ENCODE measurements at regions not wholly inside any gene's neighbourhood (a gene's known extent, or its start where the extent isn't known, plus 50 kb on each side); places are given as distances from the start of the nearest gene placed in this dataset.

DNA sequence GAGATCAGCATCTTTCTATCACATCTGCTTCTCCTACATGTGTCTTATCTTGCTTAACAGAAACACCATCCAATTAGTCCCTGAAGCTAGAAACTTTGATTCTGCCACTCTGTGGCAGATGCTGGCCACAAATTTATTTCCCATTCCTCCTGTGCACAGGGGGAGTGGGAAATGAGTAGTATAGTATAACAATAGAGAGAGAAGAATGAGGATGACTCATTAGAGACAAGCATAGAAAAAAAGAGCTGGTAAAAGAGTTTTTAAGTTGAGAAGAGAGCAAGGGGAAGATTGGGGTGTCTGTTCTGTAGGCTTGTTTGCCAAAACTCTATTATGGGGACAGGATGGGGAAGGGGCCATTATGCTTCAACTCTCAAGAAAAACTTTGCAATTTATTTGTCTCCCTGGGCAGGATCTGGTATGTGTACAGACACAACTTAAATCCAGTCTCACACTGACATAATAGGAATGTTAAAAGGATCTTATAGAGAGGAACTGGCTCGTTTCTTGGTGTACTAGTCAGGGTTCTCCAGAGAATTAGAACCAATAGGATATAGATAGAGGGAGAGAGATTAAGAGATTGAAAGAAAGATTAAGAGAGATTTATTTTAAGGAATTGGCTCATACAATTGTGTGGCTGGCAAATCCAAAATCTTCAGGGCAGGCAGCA, 142.6 kb upstream of the CPSF6 start:
- DNase-seq = no peak

- DNase-seq = no peak
Measured at GRCh38 chr12:69097619-69098368, 141.6 kb upstream of the CPSF6 start.

- no peak for DNase-seq
Measured at GRCh38 chr12:69099201-69099837, 140.1 kb upstream of the CPSF6 start.

DNA sequence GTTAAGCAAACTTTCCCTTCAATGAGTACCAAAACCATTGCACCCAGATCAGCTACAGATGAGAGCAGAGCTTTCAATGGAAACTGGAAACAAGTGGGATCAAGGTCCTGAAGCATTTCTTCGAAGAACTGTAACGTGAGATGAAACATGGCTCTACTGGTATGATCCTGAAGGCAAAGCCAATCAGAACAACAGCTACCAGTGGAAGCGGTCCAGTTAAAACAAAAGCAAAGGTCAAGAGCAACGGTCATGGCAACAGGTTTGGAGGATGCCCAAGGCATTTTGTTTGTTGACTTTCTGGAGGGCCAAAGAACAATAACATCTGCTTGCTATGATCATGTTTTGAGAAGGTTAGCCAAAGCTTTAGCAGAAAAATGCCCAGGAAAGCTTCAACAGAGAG, 137.9 kb upstream of the CPSF6 start:
- no peak for DNase-seq

- DNase-seq = no peak
Measured at GRCh38 chr12:69102856-69103255, 136.5 kb upstream of the CPSF6 start.

GRCh38 chr12:69105101-69105962, 134.0 kb upstream of the CPSF6 start:
- no peak for DNase-seq

DNA sequence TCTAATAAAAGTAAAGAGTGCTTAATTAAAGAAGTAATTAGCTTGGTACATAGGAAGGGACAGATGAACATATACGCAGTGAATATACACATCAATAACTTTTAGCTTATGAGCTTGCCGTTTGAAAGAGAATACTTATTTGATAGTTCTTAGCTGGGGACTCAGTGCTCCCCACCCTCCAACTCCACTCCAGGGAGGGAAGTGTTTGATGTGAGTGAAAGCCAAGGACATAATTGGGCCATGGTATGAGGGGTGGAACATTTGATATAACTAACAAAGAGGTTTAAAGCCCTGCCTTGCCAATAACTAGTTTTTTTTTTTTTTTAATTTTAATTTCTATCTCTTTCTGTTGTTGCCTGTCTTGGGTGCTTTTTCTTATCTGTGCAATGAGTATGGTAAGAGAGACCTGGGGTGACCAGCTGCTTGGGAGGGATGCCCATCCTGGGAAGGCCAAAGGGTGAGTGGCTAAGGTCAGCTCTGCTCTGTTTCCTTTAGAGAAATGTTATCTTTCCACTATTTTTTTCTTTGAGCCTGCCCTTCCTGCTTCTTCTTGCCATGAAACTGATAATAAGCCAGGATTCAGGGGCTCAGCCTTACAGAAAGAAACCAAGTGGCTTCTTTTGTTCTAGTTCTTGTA, 132.8 kb upstream of the CPSF6 start:
- no peak for DNase-seq

DNA sequence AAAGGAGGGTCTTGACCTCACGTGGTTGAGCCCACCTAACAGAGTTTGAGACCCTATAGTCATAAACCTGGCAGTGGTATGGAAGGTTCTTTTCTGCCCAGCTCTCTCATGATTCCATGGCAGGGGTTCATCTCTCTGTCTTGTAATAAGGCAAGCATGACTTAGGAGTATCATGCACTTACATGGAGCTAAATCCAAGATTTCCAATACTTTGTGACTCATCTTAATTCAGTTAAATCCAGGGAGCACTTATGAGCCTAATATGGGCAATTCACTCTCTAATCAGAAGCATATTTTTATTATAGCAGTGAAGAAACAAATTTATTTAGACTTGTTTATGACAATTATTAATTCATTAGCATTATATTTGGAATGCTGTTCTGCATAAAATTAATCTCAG, 131.8 kb upstream of the CPSF6 start:
- no peak for DNase-seq

DNA sequence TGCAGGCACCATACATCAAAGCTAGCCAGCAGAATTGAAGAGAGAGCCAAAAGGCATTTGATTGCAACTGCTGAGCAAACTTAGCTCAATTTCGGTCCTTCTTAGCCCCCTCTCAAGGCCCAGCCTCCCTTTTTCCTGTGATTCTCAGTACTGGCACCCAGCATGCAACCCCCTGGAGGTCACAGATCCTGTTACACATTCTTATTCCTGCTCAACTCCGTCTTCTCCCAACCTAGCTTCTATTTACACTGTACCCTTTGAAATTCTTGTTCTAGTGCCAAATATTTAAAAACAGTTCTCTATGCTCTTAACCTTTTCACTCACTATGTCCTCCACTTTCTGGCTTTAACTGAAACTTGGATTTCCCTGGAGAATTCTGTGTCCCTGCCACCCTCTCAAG, 131.3 kb upstream of the CPSF6 start:
- DNase-seq = no peak

DNA sequence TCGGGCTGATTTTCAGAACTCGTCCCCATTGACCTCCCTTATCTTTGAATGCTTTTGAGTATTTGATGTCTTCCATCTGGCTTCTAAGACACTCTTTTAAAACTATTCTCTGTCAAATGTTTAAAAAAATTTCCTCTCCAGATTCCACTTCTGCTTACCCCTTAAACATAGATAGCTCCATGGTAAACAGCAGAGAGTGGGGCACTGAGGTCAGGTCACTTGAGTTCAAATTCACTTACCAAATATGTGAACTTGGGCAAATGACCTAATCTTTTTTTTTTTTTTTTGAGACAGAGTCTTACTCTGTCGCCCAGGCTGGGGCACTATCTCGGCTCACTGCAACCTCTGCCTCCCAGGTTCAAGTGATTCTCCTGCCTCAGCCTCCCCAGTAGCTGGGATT, 126.8 kb upstream of the CPSF6 start:
- DNase-seq = no peak

GRCh38 chr12:69115099-69115498, 124.3 kb upstream of the CPSF6 start:
- DNase-seq = no peak

- no peak for DNase-seq
Measured at GRCh38 chr12:69115951-69116350, 123.4 kb upstream of the CPSF6 start.

DNA sequence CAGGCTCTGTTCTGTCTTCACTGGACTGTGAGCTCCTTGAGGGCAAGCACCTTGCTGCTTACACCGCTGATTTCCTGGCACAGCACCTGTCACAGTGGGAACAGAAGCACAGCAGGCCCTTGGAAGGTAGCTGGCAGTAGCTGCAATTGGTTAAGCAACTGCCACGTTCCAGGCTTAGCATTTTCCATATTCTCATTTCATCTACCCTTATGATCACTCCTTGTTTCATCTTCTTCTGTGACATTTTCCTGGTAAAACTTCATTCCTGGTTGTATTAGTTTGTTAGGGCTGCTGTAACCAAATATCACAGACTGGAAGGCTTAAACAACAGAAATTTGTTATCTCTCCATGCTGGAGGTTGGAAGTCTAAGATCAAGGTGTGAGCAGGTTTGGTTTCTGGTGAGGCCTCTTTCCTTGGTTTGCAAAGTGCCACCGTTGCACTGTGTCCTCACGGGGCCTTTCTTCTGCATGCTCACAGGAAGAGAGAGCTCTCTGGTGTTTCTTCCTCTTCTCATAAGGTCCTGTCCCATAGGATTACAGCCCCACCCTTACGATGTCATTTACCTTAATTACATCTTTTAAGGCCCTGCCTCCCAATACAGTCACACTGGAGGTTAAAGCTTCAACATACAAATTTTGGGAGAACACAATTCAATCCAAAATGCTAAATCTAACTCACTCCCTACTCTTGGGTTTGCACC, 121.7 kb upstream of the CPSF6 start:
- DNase-seq = no peak

GRCh38 chr12:69118516-69118915, 120.9 kb upstream of the CPSF6 start:
- DNase-seq = no peak

GRCh38 chr12:69119770-69120169, 119.6 kb upstream of the CPSF6 start:
- no peak for DNase-seq

GRCh38 chr12:69120354-69120753, 119.0 kb upstream of the CPSF6 start:
- DNase-seq = no peak

- DNase-seq = no peak
Measured at GRCh38 chr12:69123311-69123710, 116.1 kb upstream of the CPSF6 start.

GRCh38 chr12:69123919-69124638, 115.3 kb upstream of the CPSF6 start:
- no peak for DNase-seq

GRCh38 chr12:69129017-69129416, 110.4 kb upstream of the CPSF6 start:
- no peak for DNase-seq

DNA sequence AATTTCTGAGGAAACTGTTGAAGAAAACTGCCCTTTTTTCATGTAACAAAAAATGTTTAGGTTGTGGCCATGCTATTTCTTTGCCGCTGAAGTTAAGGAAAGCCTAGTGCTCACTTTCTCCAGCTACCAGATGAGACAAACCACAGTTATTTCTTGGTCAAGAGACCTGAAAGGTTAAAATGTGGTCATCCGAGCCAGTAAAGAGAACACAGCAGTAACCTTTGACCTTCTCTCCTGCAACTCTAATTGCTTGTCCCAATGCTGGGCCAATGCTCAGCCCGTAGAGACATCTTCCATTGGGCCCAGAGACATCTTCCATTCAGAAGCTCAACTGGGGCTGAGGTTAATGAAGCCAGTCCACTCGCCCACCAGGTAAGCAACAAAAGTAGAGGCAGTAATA, 109.8 kb upstream of the CPSF6 start:
- no peak for DNase-seq

- no peak for DNase-seq
Measured at GRCh38 chr12:69130064-69130463, 109.3 kb upstream of the CPSF6 start.
